SK-N-MC (cell line): ENCODE measurements at regions not wholly inside any gene's neighbourhood (a gene's known extent, or its start where the extent isn't known, plus 50 kb on each side); places are given as distances from the start of the nearest gene placed in this dataset.

Experiments
- EZH2 ChIP-seq: fragments of 200-600 bp; sonication (generic); IDR thresholded peaks from one replicate; pipeline ENCODE4 v1.6.1; 2017; ENCODE audit warnings: antibody characterized with exemption
- FOXP2 ChIP-seq: optimal IDR thresholded peaks from 2 replicates; pipeline ENCODE3; 2011; ENCODE audit warnings: mild to moderate bottlenecking, moderate library complexity; ENCODE audit not compliant: insufficient read depth; ENCODE audit errors: extremely low read length, control extremely low read depth
- POLR2AphosphoS5 ChIP-seq: IDR thresholded peaks from 2 replicates; pipeline ENCODE4 v1.6.1; 2012; ENCODE audit warnings: mild to moderate bottlenecking, low read depth, low read length, borderline replicate concordance

- TF ChIP-seq EZH2, result no peak
- TF ChIP-seq POLR2AphosphoS5, result no peak
- TF ChIP-seq FOXP2, result no peak
These were observed 556.4 kb upstream of the CPEB2 start for GRCh38 chr4:14445882-14446281.
